OCI-LY1 (cell line): ENCODE measurements at regions not wholly inside any gene's neighbourhood (a gene's known extent, or its start where the extent isn't known, plus 50 kb on each side); places are given as distances from the start of the nearest gene placed in this dataset.

Experiments used
- CTCF ChIP-seq: fragments of 200-600 bp; sonication (generic), shearing (Covaris generic); IDR thresholded peaks from 2 replicates; pipeline ENCODE4 v1.5.1; 2017; ENCODE audit warnings: mild to moderate bottlenecking, antibody characterized with exemption, low read length, moderate library complexity, mixed read lengths
- EZH2 ChIP-seq: fragments of 200-600 bp; sonication (generic), shearing (Covaris generic); IDR thresholded peaks from 2 replicates; pipeline ENCODE4 v1.8.0; 2017; ENCODE audit warnings: borderline replicate concordance, mixed run types, mild to moderate bottlenecking, antibody characterized with exemption, low read length, moderate library complexity, mixed read lengths

- TF ChIP-seq CTCF (no peak), EZH2 (no peak)
These were observed 786.6 kb upstream of the ID2 start for GRCh38 chr2:7895289-7895688.
